HepG2 (cell line): ENCODE measurements at regions not wholly inside any gene's neighbourhood (a gene's known extent, or its start where the extent isn't known, plus 50 kb on each side); places are given as distances from the start of the nearest gene placed in this dataset.

Experiments used
- ATAC-seq: fragments of 200-7000 bp; cut with Tn5 transposase; 3 replicates; pipeline ENCODE4 v1.9.1; 2020; ENCODE audit warnings: mild to moderate bottlenecking, moderate library complexity
- BruUV-seq: library from RNA; stranded (reverse); fragments of 400-500 nt; replicated peaks from 2 replicates; lab custom pipeline; 2021; lab: Mats Ljungman, UMichigan
- CTCF ChIA-PET: fragments of 300-600 bp; formaldehyde crosslinking; extraction: SDS; loops from one replicate; lab custom pipeline; 2021; ENCODE audit warnings: low total read pairs, inconsistent platforms, low intra/inter-chr PET ratio; lab: Yijun Ruan, JAX
- POLR2A ChIA-PET: fragments of 350-600 bp; sonication (Branson Sonifier 250); formaldehyde crosslinking; loops from one replicate; lab custom pipeline; 2020; ENCODE audit warnings: antibody characterized with exemption, inconsistent platforms; lab: Yijun Ruan, JAX
- DNase-seq: peaks from one replicate; pipeline ENCODE4 v3.0.0-alpha.2; 2015; ENCODE audit warnings: low spot score
- FAIRE-seq: peaks from 3 replicates; lab custom pipeline; 2011; peaks lifted over from hg19 to GRCh38; lab: Jason Lieb, UNC
- H2AFZ ChIP-seq: one replicate; pipeline ENCODE4 v1.6.1; 2011; ENCODE audit warnings: low read length, inconsistent platforms
- H3K27ac ChIP-seq: fragments of 300-600 bp; 3 replicates; pipeline ENCODE4 v1.8.0; 2011; ENCODE audit warnings: mixed run types, mild to moderate bottlenecking, mixed read lengths, low read length, inconsistent platforms; ENCODE audit not compliant: insufficient read depth; ENCODE audit errors: extremely low read length
- H3K27me3 ChIP-seq, 2 experiments: fragments of 200-600 bp in 1 of 2; 2 replicates in 1 of 2; 3 replicates in 1 of 2; pipeline versions ENCODE4 v1.6.0 to v1.8.0; 2011; ENCODE audit warnings: low read length in 2 of 2, mild to moderate bottlenecking in 2 of 2, moderate library complexity in 2 of 2, inconsistent platforms in 1 of 2; ENCODE audit not compliant: insufficient read depth in 2 of 2, control insufficient read depth in 1 of 2
- H3K36me3 ChIP-seq, 2 experiments: fragments of 200-600 bp in 1 of 2; replicated peaks in 1 of 2; 2 replicates in 1 of 2; 3 replicates in 1 of 2; pipeline versions ENCODE4 v1.5.1 to v1.8.0; 2011; ENCODE audit warnings: low read length in 2 of 2, inconsistent platforms in 1 of 2; ENCODE audit not compliant: insufficient read depth in 2 of 2, control insufficient read depth in 1 of 2
- H3K4me1 ChIP-seq: 2 replicates; pipeline ENCODE4 v1.5.1; 2012; ENCODE audit warnings: low read length, inconsistent platforms; ENCODE audit not compliant: insufficient read depth
- H3K4me2 ChIP-seq: 2 replicates; pipeline ENCODE4 v1.6.0; 2011; ENCODE audit warnings: low read depth, low read length, inconsistent platforms
- H3K4me3 ChIP-seq, 3 experiments: fragments of 200-600 bp in 1 of 3; sonication (generic), shearing (Covaris generic) in 1 of 3; replicated peaks in 1 of 3; 2 replicates each; pipeline ENCODE4 v1.5.1; 2011 to 2016; ENCODE audit warnings: low read length in 3 of 3, inconsistent platforms in 2 of 3, low read depth in 2 of 3, mild to moderate bottlenecking in 2 of 3, control low read depth in 1 of 3, mixed read lengths in 1 of 3; ENCODE audit not compliant: insufficient read depth in 1 of 3
- H3K79me2 ChIP-seq: one replicate; pipeline ENCODE4 v1.6.1; 2011; ENCODE audit warnings: low read length, inconsistent platforms; ENCODE audit not compliant: insufficient read depth
- H3K9ac ChIP-seq: 2 replicates; pipeline ENCODE4 v1.6.0; 2011; ENCODE audit warnings: mild to moderate bottlenecking, low read depth, low read length, inconsistent platforms; ENCODE audit not compliant: insufficient read depth
- H3K9me3 ChIP-seq: 2 replicates; pipeline ENCODE4 v1.5.1; 2012; ENCODE audit warnings: mild to moderate bottlenecking, low read length
- H4K20me1 ChIP-seq: 2 replicates; pipeline ENCODE4 v1.6.0; 2011; ENCODE audit warnings: inconsistent platforms, mild to moderate bottlenecking, low read length, moderate library complexity; ENCODE audit not compliant: insufficient read depth
- DR1 ChIP-seq: sonication (generic); formaldehyde crosslinking; IDR thresholded peaks from 2 replicates; pipeline ENCODE4 v1.8.0; 2021; ENCODE audit warnings: mild to moderate bottlenecking, missing genetic modification reagents, inconsistent platforms
- ETV5 ChIP-seq: IDR thresholded peaks from 2 replicates; pipeline ENCODE4 v1.6.1; 2018; ENCODE audit warnings: missing biosample characterization, missing genetic modification reagents, inconsistent platforms, borderline replicate concordance
- GATAD2A ChIP-seq: IDR thresholded peaks from 2 replicates; pipeline ENCODE4 v1.6.1; 2016
- HMG20A ChIP-seq: IDR thresholded peaks from 2 replicates; pipeline ENCODE4 v1.6.1; 2016; ENCODE audit warnings: borderline replicate concordance
- MED1 ChIP-seq: sonication (generic); formaldehyde crosslinking; IDR thresholded peaks from 2 replicates; pipeline ENCODE4 v1.4.0; 2020; ENCODE audit warnings: missing genetic modification reagents
- NCOA1 ChIP-seq: sonication (generic); formaldehyde crosslinking; IDR thresholded peaks from 2 replicates; pipeline ENCODE4 v1.9.0; 2021; ENCODE audit warnings: missing genetic modification reagents
- NFKB2 ChIP-seq: sonication (generic); formaldehyde crosslinking; IDR thresholded peaks from 2 replicates; pipeline ENCODE4 v1.4.0; 2020; ENCODE audit warnings: missing genetic modification reagents, borderline replicate concordance
- SIN3A ChIP-seq: IDR thresholded peaks from 2 replicates; pipeline ENCODE4 v1.6.1; 2011; ENCODE audit warnings: low read depth, mild to moderate bottlenecking, control low read depth, low read length, borderline replicate concordance
- WIZ ChIP-seq: sonication (generic); formaldehyde crosslinking; IDR thresholded peaks from 2 replicates; pipeline ENCODE4 v1.5.1; 2020; ENCODE audit warnings: mild to moderate bottlenecking, missing genetic modification reagents
- ZFP41 ChIP-seq: sonication (generic); formaldehyde crosslinking; IDR thresholded peaks from 2 replicates; pipeline ENCODE4 v1.4.0; 2020; ENCODE audit warnings: mild to moderate bottlenecking, missing genetic modification reagents, borderline replicate concordance
- ZFP90 ChIP-seq: sonication (generic); formaldehyde crosslinking; IDR thresholded peaks from 2 replicates; pipeline ENCODE4 v1.8.0; 2022; ENCODE audit warnings: missing genetic modification reagents, mild to moderate bottlenecking, inconsistent platforms, borderline replicate concordance
- ZMAT3 ChIP-seq: sonication (generic); formaldehyde crosslinking; conservative IDR thresholded peaks from 2 replicates; pipeline ENCODE4 v1.7.0; 2021; ENCODE audit warnings: missing genetic modification reagents
- ZNF235 ChIP-seq: sonication (generic); formaldehyde crosslinking; IDR thresholded peaks from 2 replicates; pipeline ENCODE4 v1.8.1; 2023; ENCODE audit warnings: mild to moderate bottlenecking, missing genetic modification reagents, borderline replicate concordance
- ZNF335 ChIP-seq: sonication (generic); formaldehyde crosslinking; IDR thresholded peaks from 2 replicates; pipeline ENCODE4 v1.4.0; 2020; ENCODE audit warnings: missing genetic modification reagents
- WGBS: methylation state at CpG from one replicate; pipeline ENCODE4 v1.1.6; 2017; ENCODE audit warnings: low lambda C conversion rate; 5-methylcytosine and 5-hydroxymethylcytosine counted together
- in situ Hi-C: cut with HindIII; loops from 2 replicates; pipeline ENCODE4 v1.10.0; 2017; ENCODE audit warnings: low pct_unique_long_range_greater_than_20kb; ENCODE audit not compliant: extremely low pct_ligation_motif_present
- intact Hi-C: fragments of 100-400 bp; cut with micrococcal nuclease; formaldehyde crosslinking; loops from one replicate; pipeline ENCODE4 v1.10.0; 2022; ENCODE audit not compliant: unreplicated experiment
- TF ChIP-seq, protein P1 (sequence below): sonication (generic); formaldehyde crosslinking; IDR thresholded peaks from 2 replicates; pipeline ENCODE4 v1.5.0; 2020; ENCODE audit warnings: mild to moderate bottlenecking, missing genetic modification reagents
- TF ChIP-seq, protein P2 (sequence below): IDR thresholded peaks from 2 replicates; pipeline ENCODE4 v1.6.1; 2016; ENCODE audit warnings: low read depth, control low read depth
- TF ChIP-seq, protein P3 (sequence below): sonication (generic); formaldehyde crosslinking; IDR thresholded peaks from 2 replicates; pipeline ENCODE4 v1.4.0; 2020; ENCODE audit warnings: missing genetic modification reagents, mild to moderate bottlenecking, borderline replicate concordance

DNA sequence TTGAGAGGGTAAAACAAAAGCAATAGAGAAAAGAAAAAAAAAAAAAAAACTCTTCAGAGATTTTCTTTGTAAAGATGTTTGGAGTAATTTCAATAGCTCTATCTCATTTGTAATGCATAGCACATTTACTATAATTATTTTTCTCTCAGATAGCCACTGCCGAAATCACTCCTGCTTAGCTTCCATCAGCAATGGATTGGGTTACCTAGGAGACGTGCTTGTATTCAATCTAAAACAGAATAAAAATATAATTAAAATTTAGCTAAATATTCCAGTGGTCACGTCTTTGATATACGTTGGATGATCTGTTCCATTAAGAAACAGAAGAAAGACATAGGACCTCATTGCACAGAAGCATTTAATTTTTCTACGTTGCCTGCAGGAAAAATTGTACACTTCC lies 1435.7 kb upstream of the DDX18 start:
- Histone ChIP-seq H3K27me3 (no peaks in the 10 kb centered on the region), H2AFZ (no peak overlapping the region), H3K79me2 (no peaks in the 10 kb centered on the region), H3K9ac (no peak overlapping the region), H3K27ac (no peak overlapping the region), H3K4me1 (no peaks in the 10 kb centered on the region), H3K9me3 (peaks cover 91% of the 10 kb centered on the region), H4K20me1 (no peaks in the 10 kb centered on the region), H3K4me2 (no peak overlapping the region), H3K36me3 (no peaks in the 10 kb centered on the region), H3K4me3 (no peak overlapping the region)
- POLR2A ChIA-PET = no interaction called here
- 5% methylated on average over 5 of the region's 5 CpGs for WGBS
- in situ Hi-C loops = no loop called here
- CTCF ChIA-PET = no interaction called here
- no TSS peak for BruUV-seq
- FAIRE-seq = no peak
- DNase-seq = no peak
- TF ChIP-seq ZMAT3 (CRISPR knock-in tag) (no peak), MED1 (CRISPR knock-in tag) (no peak), ZFP41 (CRISPR knock-in tag) (no peak), DR1 (CRISPR knock-in tag) (no peak), GATAD2A (CRISPR knock-in tag) (no peak), WIZ (CRISPR knock-in tag) (no peak), HMG20A (CRISPR knock-in tag) (no peak), ZFP90 (CRISPR knock-in tag) (no peak), SIN3A (no peak), ZNF335 (no peak)
- intact Hi-C loops = no loop called here
- ATAC-seq = no peak

DNA sequence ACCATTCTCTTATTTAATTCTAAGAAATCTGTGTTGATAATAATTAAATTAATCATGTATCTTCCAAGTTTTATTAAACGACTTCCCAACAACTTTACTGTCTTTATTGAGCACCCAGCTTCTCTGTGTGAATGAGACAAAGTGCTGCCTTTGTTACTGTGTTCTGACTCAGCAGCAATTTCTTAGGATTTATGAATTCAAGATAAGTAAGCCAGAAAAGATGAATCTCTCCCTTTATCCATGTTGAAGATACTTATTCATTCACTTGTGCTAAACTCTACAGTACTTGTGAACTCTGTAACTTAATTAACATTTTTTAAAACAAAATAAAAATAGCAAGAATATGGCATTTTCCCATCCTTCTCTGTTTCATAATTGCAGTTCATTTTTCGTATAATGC lies 1403.3 kb upstream of the DDX18 start:
- H3K9me3 ChIP-seq = peaks cover 100% of the 10 kb centered on the region
- H3K27ac ChIP-seq = no peak overlapping the region
- in situ Hi-C loops = no loop called here
- no peaks in the 10 kb centered on the region for H3K4me1 ChIP-seq
- no peak for ATAC-seq
- no peaks in the 10 kb centered on the region for H3K27me3 ChIP-seq
- intact Hi-C loops = no loop called here
- no peak overlapping the region for H2AFZ ChIP-seq
- no peak overlapping the region for H3K4me3 ChIP-seq
- H4K20me1 ChIP-seq = no peaks in the 10 kb centered on the region
- no peaks in the 10 kb centered on the region for H3K79me2 ChIP-seq
- CTCF ChIA-PET = no interaction called here
- H3K9ac ChIP-seq = no peak overlapping the region
- no peak overlapping the region for H3K4me2 ChIP-seq
- no peak for DNase-seq
- no TSS peak for BruUV-seq
- POLR2A ChIA-PET = no interaction called here
- H3K36me3 ChIP-seq = no peaks in the 10 kb centered on the region
- no peak for FAIRE-seq
- WGBS = under 1% methylated on average over 2 of the region's 2 CpGs
- TF ChIP-seq ETV5 (no peak), ZNF235 (no peak), NFKB2 (no peak), NCOA1 (CRISPR knock-in tag) (no peak)
- TF ChIP-seq, protein P1, sequence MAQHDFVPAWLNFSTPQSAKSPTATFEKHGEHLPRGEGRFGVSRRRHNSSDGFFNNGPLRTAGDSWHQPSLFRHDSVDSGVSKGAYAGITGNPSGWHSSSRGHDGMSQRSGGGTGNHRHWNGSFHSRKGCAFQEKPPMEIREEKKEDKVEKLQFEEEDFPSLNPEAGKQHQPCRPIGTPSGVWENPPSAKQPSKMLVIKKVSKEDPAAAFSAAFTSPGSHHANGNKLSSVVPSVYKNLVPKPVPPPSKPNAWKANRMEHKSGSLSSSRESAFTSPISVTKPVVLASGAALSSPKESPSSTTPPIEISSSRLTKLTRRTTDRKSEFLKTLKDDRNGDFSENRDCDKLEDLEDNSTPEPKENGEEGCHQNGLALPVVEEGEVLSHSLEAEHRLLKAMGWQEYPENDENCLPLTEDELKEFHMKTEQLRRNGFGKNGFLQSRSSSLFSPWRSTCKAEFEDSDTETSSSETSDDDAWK (CRISPR knock-in tag) = no peak
- TF ChIP-seq, protein P2, sequence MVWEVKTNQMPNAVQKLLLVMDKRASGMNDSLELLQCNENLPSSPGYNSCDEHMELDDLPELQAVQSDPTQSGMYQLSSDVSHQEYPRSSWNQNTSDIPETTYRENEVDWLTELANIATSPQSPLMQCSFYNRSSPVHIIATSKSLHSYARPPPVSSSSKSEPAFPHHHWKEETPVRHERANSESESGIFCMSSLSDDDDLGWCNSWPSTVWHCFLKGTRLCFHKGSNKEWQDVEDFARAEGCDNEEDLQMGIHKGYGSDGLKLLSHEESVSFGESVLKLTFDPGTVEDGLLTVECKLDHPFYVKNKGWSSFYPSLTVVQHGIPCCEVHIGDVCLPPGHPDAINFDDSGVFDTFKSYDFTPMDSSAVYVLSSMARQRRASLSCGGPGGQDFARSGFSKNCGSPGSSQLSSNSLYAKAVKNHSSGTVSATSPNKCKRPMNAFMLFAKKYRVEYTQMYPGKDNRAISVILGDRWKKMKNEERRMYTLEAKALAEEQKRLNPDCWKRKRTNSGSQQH (CRISPR knock-in tag) = no peak
- TF ChIP-seq, protein P3, sequence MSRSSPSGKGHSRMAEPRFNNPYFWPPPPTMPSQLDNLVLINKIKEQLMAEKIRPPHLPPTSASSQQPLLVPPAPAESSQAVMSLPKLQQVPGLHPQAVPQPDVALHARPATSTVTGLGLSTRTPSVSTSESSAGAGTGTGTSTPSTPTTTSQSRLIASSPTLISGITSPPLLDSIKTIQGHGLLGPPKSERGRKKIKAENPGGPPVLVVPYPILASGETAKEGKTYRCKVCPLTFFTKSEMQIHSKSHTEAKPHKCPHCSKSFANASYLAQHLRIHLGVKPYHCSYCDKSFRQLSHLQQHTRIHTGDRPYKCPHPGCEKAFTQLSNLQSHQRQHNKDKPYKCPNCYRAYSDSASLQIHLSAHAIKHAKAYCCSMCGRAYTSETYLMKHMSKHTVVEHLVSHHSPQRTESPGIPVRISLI (CRISPR knock-in tag) = no peak
